Progenitor cell of endocrine pancreas (in vitro differentiated cells): ENCODE measurements at regions not wholly inside any gene's neighbourhood (a gene's known extent, or its start where the extent isn't known, plus 50 kb on each side); places are given as distances from the start of the nearest gene placed in this dataset.

Source experiments
- DNase-seq: peaks from one replicate; pipeline ENCODE4 v3.0.0; 2021; ENCODE audit warnings: low spot score; ENCODE audit not compliant: unreplicated experiment
- H3K27ac Mint-ChIP-seq: 2 replicates; pipeline ENCODE4 v1.8.0; 2021; ENCODE audit warnings: mild to moderate bottlenecking, moderate library complexity, mixed read lengths
- H3K27me3 Mint-ChIP-seq: 2 replicates; pipeline ENCODE4 v1.8.0; 2021; ENCODE audit warnings: mixed read lengths
- H3K36me3 Mint-ChIP-seq: 2 replicates; pipeline ENCODE4 v1.8.0; 2022; ENCODE audit warnings: mixed read lengths; ENCODE audit not compliant: insufficient read depth
- H3K4me1 Mint-ChIP-seq: 2 replicates; pipeline ENCODE4 v1.8.0; 2021; ENCODE audit warnings: low read depth, mixed read lengths
- H3K4me3 Mint-ChIP-seq: 2 replicates; pipeline ENCODE4 v1.8.0; 2021; ENCODE audit warnings: low read depth, mild to moderate bottlenecking, moderate library complexity, mixed read lengths
- H3K9me3 Mint-ChIP-seq: 2 replicates; pipeline ENCODE4 v1.8.0; 2021; ENCODE audit warnings: low read depth, mixed read lengths
- TF ChIP-seq, protein P1 (sequence below): fragments of 200-600 bp; sonication (generic); IDR thresholded peaks from one replicate; pipeline ENCODE4 v1.5.0; 2021; ENCODE audit warnings: antibody characterized with exemption, mild to moderate bottlenecking; ENCODE audit not compliant: unreplicated experiment

DNA sequence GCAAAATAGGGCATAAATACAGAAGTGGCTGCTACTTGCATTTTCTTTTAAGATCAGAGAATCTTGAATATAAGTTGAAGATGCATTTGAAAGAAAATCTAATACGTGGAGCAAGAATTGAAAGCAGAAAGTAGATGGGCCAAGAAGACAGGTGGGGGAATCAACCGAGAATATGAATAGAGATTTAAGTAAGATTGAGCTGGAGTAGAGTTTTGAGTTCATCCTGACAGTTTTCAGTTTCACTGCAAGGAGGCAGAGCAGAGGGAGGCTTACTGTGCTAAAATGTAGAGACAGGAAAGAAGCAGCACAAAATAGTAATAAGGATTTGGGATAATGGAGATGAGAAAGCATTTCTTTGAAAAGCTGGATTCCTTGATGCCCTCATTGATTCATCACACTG lies 214.5 kb downstream of the GJA1 start:
- H3K36me3 Mint-ChIP-seq = no peaks in the 10 kb centered on the region
- no peaks in the 10 kb centered on the region for H3K9me3 Mint-ChIP-seq
- peaks cover 36% of the 10 kb centered on the region for H3K27me3 Mint-ChIP-seq
- H3K4me3 Mint-ChIP-seq = no peak overlapping the region
- H3K4me1 Mint-ChIP-seq = peaks cover 7% of the 10 kb centered on the region
- no peak for DNase-seq
- TF ChIP-seq, protein P1, sequence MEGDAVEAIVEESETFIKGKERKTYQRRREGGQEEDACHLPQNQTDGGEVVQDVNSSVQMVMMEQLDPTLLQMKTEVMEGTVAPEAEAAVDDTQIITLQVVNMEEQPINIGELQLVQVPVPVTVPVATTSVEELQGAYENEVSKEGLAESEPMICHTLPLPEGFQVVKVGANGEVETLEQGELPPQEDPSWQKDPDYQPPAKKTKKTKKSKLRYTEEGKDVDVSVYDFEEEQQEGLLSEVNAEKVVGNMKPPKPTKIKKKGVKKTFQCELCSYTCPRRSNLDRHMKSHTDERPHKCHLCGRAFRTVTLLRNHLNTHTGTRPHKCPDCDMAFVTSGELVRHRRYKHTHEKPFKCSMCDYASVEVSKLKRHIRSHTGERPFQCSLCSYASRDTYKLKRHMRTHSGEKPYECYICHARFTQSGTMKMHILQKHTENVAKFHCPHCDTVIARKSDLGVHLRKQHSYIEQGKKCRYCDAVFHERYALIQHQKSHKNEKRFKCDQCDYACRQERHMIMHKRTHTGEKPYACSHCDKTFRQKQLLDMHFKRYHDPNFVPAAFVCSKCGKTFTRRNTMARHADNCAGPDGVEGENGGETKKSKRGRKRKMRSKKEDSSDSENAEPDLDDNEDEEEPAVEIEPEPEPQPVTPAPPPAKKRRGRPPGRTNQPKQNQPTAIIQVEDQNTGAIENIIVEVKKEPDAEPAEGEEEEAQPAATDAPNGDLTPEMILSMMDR = no peak
- H3K27ac Mint-ChIP-seq = no peak overlapping the region

DNA sequence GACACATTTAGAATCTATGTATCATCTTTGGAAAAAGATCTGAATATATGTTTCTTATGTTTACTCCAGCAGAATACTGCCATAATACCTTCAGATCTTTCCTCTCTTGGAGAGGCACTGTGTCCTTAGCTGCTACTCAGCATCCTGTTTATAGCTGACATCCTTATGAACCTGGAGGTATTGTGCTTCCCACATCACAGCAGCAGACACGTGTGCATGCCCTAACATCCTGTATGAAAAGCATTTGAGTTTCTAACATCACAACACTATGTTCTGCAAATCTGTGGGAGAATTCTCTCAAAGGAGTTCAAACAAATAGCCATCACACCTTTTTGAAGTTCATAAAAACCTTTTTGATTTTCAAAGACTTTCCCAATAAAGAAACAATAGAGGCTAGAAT lies 216.0 kb downstream of the GJA1 start:
- no peaks in the 10 kb centered on the region for H3K9me3 Mint-ChIP-seq
- no peak overlapping the region for H3K4me3 Mint-ChIP-seq
- H3K27ac Mint-ChIP-seq = no peak overlapping the region
- TF ChIP-seq, protein P1 = no peak
- peaks cover 7% of the 10 kb centered on the region for H3K4me1 Mint-ChIP-seq
- DNase-seq = no peak
- H3K27me3 Mint-ChIP-seq = peaks cover 36% of the 10 kb centered on the region
- H3K36me3 Mint-ChIP-seq = no peaks in the 10 kb centered on the region

DNA sequence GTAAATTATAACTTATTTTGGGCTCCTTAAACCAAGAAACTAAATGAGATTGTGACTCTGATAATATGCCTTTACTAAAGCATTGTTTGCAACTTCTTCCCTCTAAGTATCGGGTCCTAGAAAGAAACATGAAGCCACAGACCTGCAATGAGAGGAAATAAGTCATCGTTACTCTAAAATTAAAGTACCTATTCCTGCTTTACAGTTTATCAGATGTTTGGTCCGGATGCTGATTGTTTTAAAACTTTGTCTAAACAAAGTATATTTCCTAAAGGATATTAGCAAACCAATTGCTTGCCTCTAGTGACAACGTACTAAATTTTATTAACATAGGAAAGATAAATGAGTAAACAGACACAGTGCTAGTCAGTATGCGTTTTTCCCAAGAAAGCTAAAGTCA lies 216.8 kb downstream of the GJA1 start:
- Mint-ChIP-seq H3K27ac (no peak overlapping the region), H3K36me3 (no peaks in the 10 kb centered on the region)

DNA sequence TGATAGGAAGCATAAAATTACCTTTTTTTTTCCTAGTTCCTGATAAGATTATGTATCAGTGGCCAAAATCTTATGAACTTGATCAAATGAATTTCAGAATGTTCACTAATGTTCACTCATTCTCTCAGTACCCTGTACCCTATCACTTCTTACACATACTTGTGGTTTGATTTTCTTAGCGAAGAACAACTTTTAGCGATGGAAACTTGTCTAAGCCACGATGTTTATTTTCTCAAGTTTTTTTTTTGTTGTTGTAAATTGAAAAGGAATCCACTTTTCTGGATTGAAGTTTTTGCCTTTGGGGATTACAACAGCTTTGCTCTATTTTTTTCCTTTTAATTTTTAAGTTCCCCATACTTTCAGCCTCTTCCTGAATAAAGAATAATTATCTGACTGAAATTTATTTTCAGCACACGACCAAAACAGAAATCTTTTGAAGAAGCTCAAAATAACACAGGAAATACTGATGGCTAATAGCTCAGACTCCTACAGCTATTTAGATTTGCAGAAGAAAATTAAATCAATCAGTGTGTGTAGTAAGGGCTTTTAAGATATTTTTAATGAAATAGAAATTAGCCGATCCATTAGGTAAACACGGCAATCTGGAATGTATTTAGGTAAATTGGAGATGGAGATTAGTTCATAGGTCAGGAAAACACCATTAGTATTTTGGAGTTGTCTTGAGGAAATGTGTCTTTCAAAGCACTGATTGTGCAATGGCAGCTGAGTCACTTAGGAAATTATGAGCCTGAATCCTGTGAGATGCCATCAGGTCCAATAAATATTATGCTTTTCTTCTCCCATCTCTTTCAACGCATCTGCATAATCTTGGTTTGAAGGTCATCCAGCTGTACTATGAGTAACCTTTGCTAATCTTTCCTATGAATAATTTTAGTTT lies 217.5 kb downstream of the GJA1 start:
- H3K27ac Mint-ChIP-seq = no peak overlapping the region
- no peak for DNase-seq
- no peaks in the 10 kb centered on the region for H3K36me3 Mint-ChIP-seq
- no peaks in the 10 kb centered on the region for H3K9me3 Mint-ChIP-seq
- peaks cover 33% of the 10 kb centered on the region for H3K27me3 Mint-ChIP-seq
- H3K4me3 Mint-ChIP-seq = no peak overlapping the region
- peaks cover 4% of the 10 kb centered on the region for H3K4me1 Mint-ChIP-seq
- TF ChIP-seq, protein P1 = no peak

More for the DNA sequence above, 216.8 kb downstream of the GJA1 start:
- Mint-ChIP-seq H3K27me3 (peaks cover 36% of the 10 kb centered on the region), H3K9me3 (no peaks in the 10 kb centered on the region), H3K4me1 (peaks cover 6% of the 10 kb centered on the region), H3K4me3 (no peak overlapping the region)
- TF ChIP-seq, protein P1 = no peak
- DNase-seq = no peak

DNA sequence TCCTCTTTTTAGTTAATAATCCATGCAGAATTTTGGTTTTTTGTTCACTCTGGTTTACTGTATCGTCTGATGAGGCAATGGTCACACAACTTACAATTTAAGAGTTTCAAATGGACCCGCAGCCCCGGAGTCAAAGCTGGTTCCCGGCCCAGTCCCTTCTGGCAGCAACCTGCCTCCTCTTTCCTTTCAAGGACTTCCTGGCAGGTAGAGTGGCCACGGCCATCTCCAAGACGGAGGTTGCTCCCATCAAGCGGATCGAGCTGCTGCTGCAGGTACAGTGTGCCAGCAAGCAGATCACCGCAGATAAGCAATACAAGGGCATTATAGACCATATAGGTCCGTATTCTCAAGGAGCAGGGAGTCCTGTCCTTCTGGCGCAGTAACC lies 218.2 kb downstream of the GJA1 start:
- Mint-ChIP-seq H3K9me3 (no peaks in the 10 kb centered on the region), H3K4me1 (peaks cover 4% of the 10 kb centered on the region), H3K36me3 (no peaks in the 10 kb centered on the region), H3K27me3 (peaks cover 28% of the 10 kb centered on the region), H3K4me3 (no peak overlapping the region), H3K27ac (no peak overlapping the region)
- no peak for DNase-seq
- TF ChIP-seq, protein P1 = no peak
